HG03175 (cell line): ENCODE measurements at regions not wholly inside any gene's neighbourhood (a gene's known extent, or its start where the extent isn't known, plus 50 kb on each side); places are given as distances from the start of the nearest gene placed in this dataset.

ENCODE experiments used
- ATAC-seq: cut with Tn5 transposase; IDR thresholded peaks from one replicate; pipeline ENCODE4 v1.9.1; 2021; ENCODE audit warnings: mild to moderate bottlenecking, moderate library complexity; ENCODE audit not compliant: unreplicated experiment

DNA sequence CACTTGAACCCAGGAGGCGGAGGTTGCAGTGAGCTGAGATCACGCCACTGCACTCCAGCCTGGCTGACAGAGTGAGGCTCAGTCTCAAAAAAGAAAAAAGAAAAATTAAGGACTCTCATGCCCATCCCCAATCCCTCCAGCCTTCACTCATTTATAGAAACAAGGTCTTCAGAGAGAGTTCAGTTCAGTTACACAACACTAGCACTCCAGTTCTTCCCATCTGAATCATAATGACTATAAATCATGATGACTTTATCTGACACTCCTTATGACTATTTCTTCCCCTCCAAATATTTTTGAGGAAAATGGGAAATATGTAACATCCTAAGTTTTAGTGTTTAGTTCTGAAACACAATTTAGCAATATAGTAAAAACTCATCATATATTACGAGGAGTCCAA, 107.4 kb upstream of the LSM8 start:
- ATAC-seq, result no peak

DNA sequence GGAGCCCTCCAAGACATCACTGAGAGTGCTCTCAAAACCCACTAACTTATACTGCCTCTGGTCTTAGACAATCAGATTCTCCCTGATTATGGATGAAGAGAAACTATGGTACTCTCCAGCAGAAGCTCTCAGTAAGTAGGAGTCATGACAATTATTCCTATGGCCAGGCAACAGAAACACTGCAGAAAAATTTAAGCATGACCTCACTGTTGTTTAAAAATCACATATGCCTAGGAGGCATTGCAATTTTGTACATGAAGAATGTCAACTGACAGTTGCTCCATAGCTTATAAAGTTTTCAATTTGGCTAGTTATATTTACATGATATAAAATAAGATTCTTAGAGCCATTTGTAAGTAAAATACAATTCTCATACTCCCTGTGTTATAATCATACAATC, 105.9 kb upstream of the LSM8 start:
- no peak for ATAC-seq

- ATAC-seq, result no peak
These were observed 104.6 kb upstream of the LSM8 start for GRCh38 chr7:118079369-118079768.

DNA sequence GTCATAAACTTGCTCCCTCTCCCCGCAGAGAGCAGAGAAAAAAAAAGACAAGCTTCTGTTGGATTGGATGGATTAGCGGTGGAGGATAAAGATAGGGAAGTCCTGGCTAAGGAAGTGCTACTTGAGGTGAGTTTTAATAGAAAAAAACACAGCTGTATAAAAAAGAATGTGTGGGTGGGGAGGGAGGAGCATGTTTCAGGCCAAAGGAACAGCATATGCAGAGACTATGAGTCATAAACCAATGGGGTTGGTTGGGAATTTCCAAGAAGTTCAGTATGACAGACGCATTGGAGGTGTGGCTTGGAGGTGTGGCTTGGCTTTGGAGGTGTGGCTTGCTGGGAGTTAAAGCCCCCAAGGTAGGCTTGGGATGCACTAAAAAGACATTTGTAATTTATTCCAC, 103.0 kb upstream of the LSM8 start:
- ATAC-seq, result peak; percentile 68

DNA sequence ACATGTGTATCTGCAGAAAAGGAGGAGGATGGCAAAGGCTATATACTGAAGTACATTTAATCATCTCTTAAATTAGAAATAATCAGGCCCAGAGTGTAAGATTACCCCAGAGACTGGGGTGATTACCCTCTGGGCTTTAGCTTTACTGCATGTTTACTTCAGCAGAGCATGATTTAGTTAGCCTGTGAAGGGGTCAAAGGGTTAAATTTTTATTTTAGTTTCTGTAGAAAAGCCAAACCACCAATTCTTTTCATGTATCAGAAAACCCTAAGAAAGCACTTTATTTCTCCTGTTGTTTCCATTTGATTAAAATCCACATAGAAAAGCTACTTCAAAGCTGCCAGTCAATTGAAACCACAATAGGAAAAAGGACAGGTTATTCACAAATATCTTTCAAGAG, 101.5 kb upstream of the LSM8 start:
- no peak for ATAC-seq

DNA sequence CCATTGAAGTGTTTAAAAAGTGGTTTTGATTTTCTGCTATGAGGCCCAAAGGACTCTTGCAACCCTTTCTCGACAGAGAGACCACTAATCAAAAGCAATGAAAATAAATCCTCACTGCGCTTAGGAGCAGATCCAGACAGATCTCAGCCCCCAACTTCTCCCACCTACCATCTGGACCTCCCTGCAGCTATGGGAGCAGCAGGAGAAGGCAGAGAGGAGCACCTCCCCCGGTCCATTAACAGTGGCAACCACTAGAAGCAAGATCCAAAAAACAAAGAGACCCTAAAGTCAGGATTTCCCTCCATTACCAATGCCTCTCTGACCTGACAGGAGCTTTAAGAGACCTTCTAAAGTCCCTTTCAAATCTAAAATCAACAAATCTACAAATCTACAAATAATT, 99.0 kb upstream of the LSM8 start:
- ATAC-seq, result no peak

DNA sequence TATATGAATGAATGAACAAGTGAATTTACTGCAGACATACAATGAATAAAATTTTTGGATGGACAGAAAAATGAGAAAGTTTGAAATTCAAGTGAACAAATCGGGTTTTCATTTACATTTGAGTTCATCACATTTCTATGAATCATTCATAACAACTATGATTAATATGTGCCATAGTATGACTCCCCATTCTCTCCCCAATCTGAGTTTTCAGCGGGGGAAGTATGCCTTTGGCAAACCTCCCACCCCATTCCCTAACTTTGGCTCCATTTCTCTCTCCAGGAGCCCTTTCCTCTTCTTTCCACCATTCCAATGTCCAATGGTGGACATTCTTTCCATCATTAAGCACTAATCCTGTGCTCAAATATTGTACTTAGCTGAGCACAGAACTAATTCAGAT, 96.8 kb upstream of the LSM8 start:
- no peak for ATAC-seq

DNA sequence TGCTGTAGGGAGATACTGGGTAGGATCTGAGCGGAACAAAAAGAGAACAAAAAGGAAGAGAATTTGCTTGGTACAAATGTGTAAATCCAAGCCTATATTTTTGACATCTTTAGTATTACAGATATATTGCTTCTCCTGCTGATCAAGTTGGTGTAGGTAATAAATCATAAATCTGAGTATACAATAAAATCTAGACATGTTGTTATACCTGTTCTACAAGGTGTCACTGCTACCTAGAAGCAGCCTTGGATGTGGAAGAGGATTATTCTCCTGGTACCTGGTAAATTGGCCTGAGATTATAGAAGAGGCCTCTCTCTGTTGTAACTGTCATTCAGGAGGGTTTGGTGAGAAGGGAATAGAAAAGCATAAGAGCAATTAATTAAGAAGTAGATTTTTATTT, 89.9 kb upstream of the LSM8 start:
- ATAC-seq, result no peak

DNA sequence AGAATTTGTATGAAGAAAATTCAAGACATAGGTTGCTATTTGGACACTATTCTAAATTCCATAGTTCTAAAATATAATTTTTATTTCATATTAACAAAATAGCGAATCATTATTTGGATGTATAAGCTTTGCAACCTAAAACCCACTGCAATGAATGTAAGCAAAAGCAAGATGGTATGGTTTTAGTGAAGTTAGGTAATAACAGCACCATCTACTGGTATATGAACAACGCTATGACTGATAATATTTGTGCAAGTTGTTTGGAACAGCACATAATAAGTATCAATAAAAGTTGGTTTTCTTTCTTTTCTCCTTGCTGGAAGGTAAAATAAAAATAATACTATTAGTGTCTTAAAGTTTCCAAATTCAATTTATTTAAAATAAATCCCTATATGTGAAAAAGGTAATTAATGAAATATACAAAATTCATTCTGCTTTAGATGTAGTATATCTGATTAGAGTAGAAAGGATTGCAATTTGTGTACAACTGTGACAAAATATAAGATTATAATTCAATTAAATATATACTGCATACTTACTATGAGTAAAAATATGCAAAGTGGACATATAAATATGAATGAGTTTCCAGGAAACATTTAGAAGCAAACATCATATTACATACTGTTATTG, 79.0 kb upstream of the LSM8 start:
- ATAC-seq, result peak; percentile 77

DNA sequence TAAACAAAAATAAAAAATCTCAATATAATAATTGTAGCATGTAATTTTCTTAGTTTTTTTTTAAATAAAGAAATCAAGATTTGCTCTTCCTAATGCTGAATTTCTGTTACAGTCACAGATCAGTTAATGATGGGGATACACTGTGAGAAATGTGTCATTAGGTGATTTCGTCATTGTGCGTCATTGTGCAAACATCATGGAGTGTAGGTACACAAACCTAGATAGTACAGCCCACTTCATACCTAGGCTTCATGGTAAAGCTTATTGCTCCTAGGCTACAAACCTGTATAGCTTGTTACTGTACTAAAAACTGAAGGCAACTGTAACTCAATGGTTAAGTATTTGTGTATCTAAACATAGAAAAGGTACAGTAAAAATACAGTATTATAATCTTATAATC, 74.4 kb upstream of the LSM8 start:
- ATAC-seq, result no peak

- ATAC-seq, result no peak
These were observed 73.6 kb upstream of the LSM8 start for GRCh38 chr7:118110178-118110925.

- no peak for ATAC-seq
These were observed 72.6 kb upstream of the LSM8 start for GRCh38 chr7:118111347-118111746.

DNA sequence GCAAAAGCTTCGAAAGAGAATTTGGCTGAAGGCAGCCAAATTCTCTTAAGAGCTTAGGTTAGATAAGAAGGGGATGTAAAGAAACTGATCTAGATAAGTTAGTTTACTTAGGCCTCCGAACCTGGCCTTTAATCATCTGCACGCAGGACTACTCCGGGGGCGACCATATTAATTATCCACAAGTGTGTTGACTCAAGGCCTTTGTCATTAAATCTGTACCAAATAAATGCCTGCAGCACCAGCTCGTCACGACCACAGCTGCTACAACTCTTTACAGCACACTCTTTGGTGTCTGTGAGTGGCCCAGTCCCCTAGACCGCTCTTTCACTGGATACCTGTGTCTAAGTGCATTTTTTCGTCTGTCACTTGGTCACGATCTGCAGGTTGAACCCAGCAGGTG, 69.8 kb upstream of the LSM8 start:
- ATAC-seq, result no peak

GRCh38 chr7:118129041-118129795, 54.7 kb upstream of the LSM8 start:
- peak; percentile 67 for ATAC-seq

DNA sequence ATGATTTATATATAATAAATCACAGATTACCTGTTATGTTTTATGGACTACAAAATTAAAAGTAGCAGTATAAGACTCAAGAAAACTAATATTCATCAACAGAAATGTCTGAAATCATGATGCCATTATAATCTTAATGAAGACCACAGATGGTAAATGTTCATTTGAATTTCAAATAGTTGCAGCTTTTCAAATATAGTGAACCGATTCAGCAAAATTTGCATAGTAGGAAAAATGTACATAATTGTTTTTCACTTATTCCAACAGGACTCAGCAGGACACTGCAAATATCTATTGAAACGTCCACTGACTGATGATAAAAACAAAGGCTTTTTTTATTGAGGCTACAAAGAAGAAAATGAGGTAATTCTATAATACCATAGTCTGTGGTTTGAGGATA, 51.2 kb upstream of the LSM8 start:
- ATAC-seq, result no peak
